Endothelial cell of umbilical vein (primary cell): ENCODE measurements at regions not wholly inside any gene's neighbourhood (a gene's known extent, or its start where the extent isn't known, plus 50 kb on each side); places are given as distances from the start of the nearest gene placed in this dataset.

ENCODE experiments used
- BruUV-seq: library from RNA; stranded (reverse); fragments of 400-500 nt; replicated peaks from 2 replicates; lab custom pipeline; 2021; lab: Mats Ljungman, UMichigan
- CTCF ChIA-PET: fragments of 300-600, 350-600 bp; sonication (Branson Sonifier 250); formaldehyde crosslinking; loops from one replicate; lab custom pipeline; 2021; ENCODE audit warnings: antibody characterized with exemption, inconsistent platforms; lab: Charles Lee
- POLR2A ChIA-PET: fragments of 300-600, 350-600 bp; sonication (Branson Sonifier 250); formaldehyde crosslinking; loops from one replicate; lab custom pipeline; 2021; ENCODE audit warnings: antibody characterized with exemption, inconsistent platforms; lab: Charles Lee
- DNase-seq: peaks from one replicate; pipeline ENCODE4 v3.0.0-alpha.2; 2011; ENCODE audit warnings: low read depth, low spot score
- FAIRE-seq: peaks from 2 replicates; lab custom pipeline; 2011; peaks lifted over from hg19 to GRCh38; lab: Jason Lieb, UNC
- H2AFZ ChIP-seq: 2 replicates; pipeline ENCODE4 v1.6.0; 2012; ENCODE audit warnings: low read depth, low read length, control low read depth, inconsistent platforms
- H3K27ac ChIP-seq: 2 replicates; pipeline ENCODE4 v1.5.1; 2011; ENCODE audit warnings: low read depth, mild to moderate bottlenecking, control low read depth, low read length, moderate library complexity; ENCODE audit not compliant: insufficient read depth
- H3K27me3 ChIP-seq, 2 experiments: 2 replicates each; pipeline versions ENCODE4 v1.6.0 to v1.6.1; 2011; ENCODE audit warnings: low read length in 2 of 2, mixed read lengths in 1 of 2; ENCODE audit not compliant: control insufficient read depth in 2 of 2, insufficient read depth in 2 of 2
- H3K36me3 ChIP-seq, 2 experiments: 2 replicates in 1 of 2; 3 replicates in 1 of 2; pipeline ENCODE4 v1.5.1; 2011; ENCODE audit warnings: low read length in 2 of 2, mild to moderate bottlenecking in 1 of 2, moderate library complexity in 1 of 2; ENCODE audit not compliant: control insufficient read depth in 2 of 2, insufficient read depth in 2 of 2; ENCODE audit errors: extremely low read depth in 1 of 2
- H3K4me1 ChIP-seq: 3 replicates; pipeline ENCODE4 v1.5.1; 2011; ENCODE audit warnings: mild to moderate bottlenecking, low read length; ENCODE audit not compliant: control insufficient read depth, insufficient read depth; ENCODE audit errors: extremely low read depth
- H3K4me2 ChIP-seq: 2 replicates; pipeline ENCODE4 v1.6.1; 2011; ENCODE audit warnings: low read length, control low read depth, mixed read lengths; ENCODE audit not compliant: insufficient read depth
- H3K4me3 ChIP-seq, 3 experiments: fragments of 200-600 bp in 1 of 3; sonication (generic), shearing (Covaris generic) in 1 of 3; replicated peaks in 1 of 3; 2 replicates each; pipeline ENCODE4 v1.5.1; 2011 to 2016; ENCODE audit warnings: control low read depth in 3 of 3, low read length in 3 of 3, mild to moderate bottlenecking in 2 of 3, inconsistent platforms in 1 of 3, low read depth in 1 of 3, moderate library complexity in 1 of 3; ENCODE audit not compliant: insufficient read depth in 1 of 3
- H3K79me2 ChIP-seq: 2 replicates; pipeline ENCODE4 v1.6.0; 2012; ENCODE audit warnings: low read length, inconsistent platforms; ENCODE audit not compliant: control insufficient read depth, insufficient read depth
- H3K9ac ChIP-seq: replicated peaks from 2 replicates; pipeline ENCODE3; 2011; ENCODE audit warnings: low read length, control low read depth; ENCODE audit not compliant: insufficient read depth; ENCODE audit errors: extremely low read depth
- H3K9me1 ChIP-seq: replicated peaks from 3 replicates; pipeline ENCODE4 v1.6.0; 2011; ENCODE audit warnings: mild to moderate bottlenecking, low read length; ENCODE audit not compliant: control insufficient read depth, insufficient read depth; ENCODE audit errors: extremely low read depth
- H3K9me3 ChIP-seq: replicated peaks from 2 replicates; pipeline ENCODE4 v1.5.1; 2012; ENCODE audit warnings: low read length, inconsistent platforms; ENCODE audit not compliant: control insufficient read depth, insufficient read depth
- H4K20me1 ChIP-seq: replicated peaks from 2 replicates; pipeline ENCODE3; 2011; ENCODE audit warnings: mild to moderate bottlenecking, low read length; ENCODE audit not compliant: control insufficient read depth, insufficient read depth; ENCODE audit errors: extremely low read depth
- CTCF ChIP-seq, 2 donors: IDR thresholded peaks; 1 replicate in 1 of 2; 2 replicates in 1 of 2; pipeline ENCODE4 v1.5.1; 2011; ENCODE audit warnings: low read length in 2 of 2, mild to moderate bottlenecking in 2 of 2, moderate library complexity in 2 of 2, control low read depth in 1 of 2, inconsistent platforms in 1 of 2, low read depth in 1 of 2; ENCODE audit not compliant: insufficient read depth in 1 of 2; ENCODE audit errors: extremely low read depth in 1 of 2
- EZH2 ChIP-seq: IDR thresholded peaks from 2 replicates; pipeline ENCODE4 v1.6.1; 2012; ENCODE audit warnings: borderline replicate concordance, low read depth, mild to moderate bottlenecking, moderate library complexity, low read length, inconsistent platforms; ENCODE audit not compliant: severe bottlenecking
- FOS ChIP-seq: IDR thresholded peaks from 2 replicates; pipeline ENCODE4 v1.6.1; 2011; ENCODE audit warnings: mild to moderate bottlenecking, low read length, moderate library complexity, borderline replicate concordance; ENCODE audit not compliant: insufficient read depth
- GATA2 ChIP-seq: IDR thresholded peaks from 2 replicates; pipeline ENCODE4 v1.7.0; 2011; ENCODE audit warnings: low read depth, mild to moderate bottlenecking, moderate library complexity, mixed read lengths, low read length; ENCODE audit not compliant: insufficient read length, insufficient read depth
- JUN ChIP-seq: IDR thresholded peaks from 2 replicates; pipeline ENCODE4 v1.6.1; 2011; ENCODE audit warnings: borderline replicate concordance, low read depth; ENCODE audit not compliant: insufficient read length, insufficient read depth
- MAX ChIP-seq: IDR thresholded peaks from 2 replicates; pipeline ENCODE4 v1.6.1; 2011; ENCODE audit not compliant: insufficient read depth, insufficient read length
- MYC ChIP-seq: IDR thresholded peaks from one replicate; pipeline ENCODE4 v1.6.1; 2011; ENCODE audit warnings: mild to moderate bottlenecking, low read depth, low read length
- POLR2A ChIP-seq: IDR thresholded peaks from 2 replicates; pipeline ENCODE4 v1.6.1; 2012; ENCODE audit warnings: low read depth, mild to moderate bottlenecking, control low read depth, low read length
- POLR2AphosphoS5 ChIP-seq: IDR thresholded peaks from 2 replicates; pipeline ENCODE4 v1.6.1; 2012; ENCODE audit warnings: low read depth, mild to moderate bottlenecking, control low read depth, low read length, moderate library complexity; ENCODE audit not compliant: insufficient read depth
- dilution Hi-C: fragments of 300-500 bp; cut with MboI; formaldehyde crosslinking; loops from one replicate; pipeline ENCODE4 v1.15.0; 2019; ENCODE audit warnings: low sequenced_read_pairs; ENCODE audit not compliant: extremely low pct_ligation_motif_present
- intact Hi-C: fragments of 100-400 bp; cut with micrococcal nuclease; formaldehyde crosslinking; loops from one replicate; pipeline ENCODE4 v1.10.0; 2022

GRCh38 chr2:90209009-90209408 is 1517.5 kb downstream of the RPIA start:
- Histone ChIP-seq H4K20me1 (no peaks in the 10 kb centered on the region), H3K9me3 (no peaks in the 10 kb centered on the region), H3K4me1 (no peaks in the 10 kb centered on the region), H2AFZ (no peak overlapping the region), H3K4me3 (no peak overlapping the region), H3K4me2 (no peak overlapping the region), H3K27me3 (no peaks in the 10 kb centered on the region), H3K27ac (no peak overlapping the region), H3K36me3 (no peaks in the 10 kb centered on the region), H3K9ac (no peak overlapping the region), H3K9me1 (no peaks in the 10 kb centered on the region), H3K79me2 (no peaks in the 10 kb centered on the region)
- BruUV-seq, result no TSS peak
- no peak for FAIRE-seq
- ChIA-PET POLR2A (no interaction called here), CTCF (no interaction called here)
- no peak for DNase-seq
- intact Hi-C loops, result no loop called here
- dilution Hi-C loops, result no loop called here
- TF ChIP-seq MYC (no peak), POLR2A (no peak), JUN (no peak), CTCF (IDR thresholded peaks at IDR 0.05; ENCODE audit: extremely low read depth in 1 of 2, insufficient read depth in 1 of 2, low read depth in 1 of 2, low read length in 2 of 2) (no peak), FOS (no peak), EZH2 (no peak), POLR2AphosphoS5 (no peak), GATA2 (no peak), MAX (no peak)
